ENCODE measurements at regions not wholly inside any gene's neighbourhood (a gene's known extent, or its start where the extent isn't known, plus 50 kb on each side); places are given as distances from the start of the nearest gene placed in this dataset.

- Histone ChIP-seq H3K27me3 (no peaks in the 10 kb centered on the region), H3K9me3 (no peaks in the 10 kb centered on the region), H3K27ac (no peak overlapping the region), H3K4me3 (no peak overlapping the region), H3K4me1 (no peaks in the 10 kb centered on the region), H3K36me3 (no peaks in the 10 kb centered on the region)
- TF ChIP-seq POLR2AphosphoS5 (IDR thresholded peaks at IDR 0.05), result no peak
- TF ChIP-seq EP300 (IDR thresholded peaks at IDR 0.05), result no peak
- no peak for TF ChIP-seq POLR2A (IDR thresholded peaks at IDR 0.05)
- TF ChIP-seq CTCF (IDR thresholded peaks at IDR 0.05), result no peak
- no peak for DNase-seq (ENCODE audit: low spot score in 2 of 2)
- 59% methylated on average over 3 of the region's 3 CpGs for WGBS
These were observed 557.6 kb downstream of the CETN3 start for GRCh38 chr5:89851911-89852310.

GRCh38 chr5:89850513-89850865 is 559.1 kb downstream of the CETN3 start:
- Histone ChIP-seq H3K4me1 (no peaks in the 10 kb centered on the region), H3K27ac (no peak overlapping the region), H3K9me3 (no peaks in the 10 kb centered on the region), H3K4me3 (no peak overlapping the region), H3K36me3 (no peaks in the 10 kb centered on the region), H3K27me3 (no peaks in the 10 kb centered on the region)
- TF ChIP-seq EP300 (IDR thresholded peaks at IDR 0.05), result no peak
- TF ChIP-seq CTCF (IDR thresholded peaks at IDR 0.05), result no peak
- no peak for TF ChIP-seq POLR2A (IDR thresholded peaks at IDR 0.05)
- no peak for TF ChIP-seq POLR2AphosphoS5 (IDR thresholded peaks at IDR 0.05)
- DNase-seq (ENCODE audit: low spot score in 2 of 2), result no peak

- no peaks in the 10 kb centered on the region for H3K9me3 ChIP-seq
- DNase-seq (ENCODE audit: low spot score in 2 of 2), result no peak
These were observed 559.6 kb downstream of the CETN3 start for GRCh38 chr5:89849830-89850512.

DNA sequence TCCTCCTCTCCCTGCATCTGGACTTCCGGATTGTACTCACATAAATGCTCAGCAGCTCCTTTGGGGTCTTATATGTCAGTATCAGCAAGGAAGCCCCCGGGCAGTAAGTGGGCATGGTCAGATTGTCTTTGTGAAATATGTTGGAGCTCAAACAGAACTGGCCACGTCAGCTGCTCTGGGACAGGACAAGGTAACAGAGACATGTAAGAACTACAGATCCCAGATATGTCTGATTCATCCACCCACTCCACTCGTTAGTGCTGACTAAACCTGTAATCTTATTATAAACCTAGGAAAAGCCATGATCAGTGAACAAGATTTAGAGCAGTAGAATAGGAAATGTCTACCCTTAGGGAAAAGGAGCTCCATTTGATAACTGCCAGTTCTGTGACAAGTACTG is 561.8 kb downstream of the CETN3 start:
- Histone ChIP-seq H3K4me1 (no peaks in the 10 kb centered on the region), H3K27ac (no peak overlapping the region), H3K9me3 (no peaks in the 10 kb centered on the region), H3K4me3 (no peak overlapping the region), H3K36me3 (no peaks in the 10 kb centered on the region), H3K27me3 (no peaks in the 10 kb centered on the region)
- WGBS, result 74% methylated on average over 4 of the region's 4 CpGs
- TF ChIP-seq POLR2A (IDR thresholded peaks at IDR 0.05) (no peak), POLR2AphosphoS5 (IDR thresholded peaks at IDR 0.05) (no peak), EP300 (IDR thresholded peaks at IDR 0.05) (no peak), CTCF (IDR thresholded peaks at IDR 0.05) (no peak)
- DNase-seq (ENCODE audit: low spot score in 2 of 2), result no peak

More at GRCh38 chr5:89849830-89850512, 559.6 kb downstream of the CETN3 start:
- H3K27me3 ChIP-seq, result no peaks in the 10 kb centered on the region
- WGBS, result 33% methylated on average over 1 of the region's 1 CpG
- H3K36me3 ChIP-seq, result no peaks in the 10 kb centered on the region
- no peaks in the 10 kb centered on the region for H3K4me1 ChIP-seq
- no peak overlapping the region for H3K27ac ChIP-seq
- no peak overlapping the region for H3K4me3 ChIP-seq
- no peak for TF ChIP-seq POLR2AphosphoS5 (IDR thresholded peaks at IDR 0.05)
- no peak for TF ChIP-seq POLR2A (IDR thresholded peaks at IDR 0.05)

DNA sequence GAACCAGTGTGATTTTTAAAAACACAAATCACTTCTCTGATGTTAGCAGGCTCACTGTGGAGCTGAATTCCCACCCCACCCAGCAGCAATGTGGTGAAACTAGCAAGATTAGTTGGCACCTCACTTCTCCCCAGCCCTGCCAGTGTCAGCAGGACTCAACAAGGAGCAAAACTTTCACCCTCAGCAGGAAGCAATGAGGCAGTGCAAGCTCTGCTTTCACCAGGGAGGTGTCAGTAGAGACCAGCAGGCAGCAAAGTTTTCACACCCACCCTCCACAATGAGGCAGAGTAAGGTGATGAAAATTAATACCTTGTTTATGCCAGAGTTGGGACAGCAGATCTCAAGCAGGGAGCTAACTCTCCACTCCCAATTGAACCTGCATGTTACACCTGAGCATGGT is 565.0 kb downstream of the CETN3 start:
- Histone ChIP-seq H3K27me3 (no peaks in the 10 kb centered on the region), H3K27ac (no peak overlapping the region), H3K9me3 (no peaks in the 10 kb centered on the region), H3K4me1 (no peaks in the 10 kb centered on the region), H3K36me3 (no peaks in the 10 kb centered on the region), H3K4me3 (no peak overlapping the region)
- no peak for DNase-seq (ENCODE audit: low spot score in 2 of 2)
- TF ChIP-seq POLR2AphosphoS5 (IDR thresholded peaks at IDR 0.05) (no peak), CTCF (IDR thresholded peaks at IDR 0.05) (no peak), EP300 (IDR thresholded peaks at IDR 0.05) (no peak), POLR2A (IDR thresholded peaks at IDR 0.05) (no peak)

DNA sequence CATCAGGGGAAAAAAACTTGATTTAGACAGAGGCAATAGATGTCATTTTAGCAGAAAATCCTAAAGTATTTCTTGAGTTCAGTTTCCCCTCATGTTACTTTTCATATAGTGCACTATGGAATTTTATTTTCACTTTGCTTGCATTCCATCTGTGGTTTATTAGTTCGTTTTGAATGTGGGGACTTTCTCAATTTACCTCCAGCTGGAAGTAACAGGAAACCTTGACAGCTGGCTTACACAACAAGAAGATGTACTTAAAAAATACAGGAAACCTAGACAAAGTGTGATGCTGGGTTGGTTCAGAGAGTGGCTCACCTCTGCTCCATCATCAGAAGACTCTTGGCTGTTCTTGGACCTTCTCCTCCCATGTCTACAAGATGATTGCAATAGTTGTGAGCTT is 567.0 kb downstream of the CETN3 start:
- Histone ChIP-seq H3K9me3 (no peaks in the 10 kb centered on the region), H3K27ac (no peak overlapping the region), H3K4me3 (no peak overlapping the region), H3K27me3 (no peaks in the 10 kb centered on the region), H3K4me1 (no peaks in the 10 kb centered on the region), H3K36me3 (no peaks in the 10 kb centered on the region)
- DNase-seq (ENCODE audit: low spot score in 2 of 2), result no peak
- 37% methylated on average over 1 of the region's 1 CpG for WGBS
- TF ChIP-seq POLR2AphosphoS5 (IDR thresholded peaks at IDR 0.05) (no peak), POLR2A (IDR thresholded peaks at IDR 0.05) (no peak), EP300 (IDR thresholded peaks at IDR 0.05) (no peak), CTCF (IDR thresholded peaks at IDR 0.05) (no peak)
